Nephron progenitor cell (in vitro differentiated cells): ENCODE measurements at regions not wholly inside any gene's neighbourhood (a gene's known extent, or its start where the extent isn't known, plus 50 kb on each side); places are given as distances from the start of the nearest gene placed in this dataset.
"Not testable (repeated sequence)": the region's sequence is repeated elsewhere in the genome, so short reads cannot be mapped to it uniquely, and the experiment has no call there.

ENCODE experiments used
- DNase-seq: peaks from one replicate; pipeline ENCODE4 v3.0.0; 2021
- H3K27ac Mint-ChIP-seq: 2 replicates; pipeline ENCODE4 v1.8.0; 2021; ENCODE audit warnings: mild to moderate bottlenecking, moderate library complexity, mixed read lengths
- H3K27me3 Mint-ChIP-seq: 2 replicates; pipeline ENCODE4 v1.8.0; 2021; ENCODE audit warnings: mild to moderate bottlenecking, low read depth, mixed read lengths; ENCODE audit not compliant: poor library complexity
- H3K36me3 Mint-ChIP-seq: 2 replicates; pipeline ENCODE4 v1.8.0; 2021; ENCODE audit warnings: low read depth, mixed read lengths
- H3K4me1 Mint-ChIP-seq: 2 replicates; pipeline ENCODE4 v1.8.0; 2021; ENCODE audit warnings: mixed read lengths
- H3K4me3 Mint-ChIP-seq: 2 replicates; pipeline ENCODE4 v1.8.0; 2021; ENCODE audit warnings: mild to moderate bottlenecking, moderate library complexity, mixed read lengths
- H3K9me3 Mint-ChIP-seq: 2 replicates; pipeline ENCODE4 v1.8.0; 2021; ENCODE audit warnings: mild to moderate bottlenecking, moderate library complexity, mixed read lengths
- CTCF ChIP-seq: fragments of 200-600 bp; sonication (generic); IDR thresholded peaks from 2 replicates; pipeline ENCODE4 v1.5.0; 2021; ENCODE audit warnings: antibody characterized with exemption

DNA sequence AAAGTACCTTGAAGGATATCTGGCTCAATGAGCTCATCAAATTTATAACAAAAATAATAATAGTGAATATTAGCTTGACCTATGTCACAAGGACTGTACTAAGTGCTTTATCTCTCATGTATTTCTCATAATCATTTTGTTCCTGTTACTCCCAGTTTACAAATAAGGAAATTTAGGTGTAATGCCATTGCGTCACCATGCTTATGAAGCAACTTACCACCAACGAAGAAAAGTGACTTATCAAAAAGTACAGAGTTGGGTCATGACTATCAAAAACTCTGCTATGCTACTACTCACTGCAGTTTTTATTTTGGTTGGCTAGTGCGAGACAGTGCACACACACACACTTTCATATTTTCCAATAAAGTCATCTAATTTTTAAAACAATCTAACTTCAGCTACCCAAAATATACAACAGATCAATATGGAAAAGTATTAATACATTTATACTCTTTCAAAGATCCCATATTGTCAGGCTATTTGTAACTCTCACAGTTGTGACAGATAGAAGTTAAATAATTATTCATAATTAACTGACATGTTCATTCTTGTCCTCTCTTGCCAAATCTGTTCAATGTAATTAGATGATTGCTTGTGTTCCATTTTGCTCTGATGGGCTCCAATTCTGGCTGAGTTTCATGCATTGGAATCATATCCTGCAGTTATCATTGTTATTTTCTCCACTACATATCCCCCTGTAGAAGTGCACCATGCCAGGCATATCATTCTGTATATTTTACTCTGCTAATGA is 119.4 kb downstream of the KCNJ2 start:
- H3K36me3 Mint-ChIP-seq = no peaks in the 10 kb centered on the region
- no peak overlapping the region for H3K27ac Mint-ChIP-seq
- H3K9me3 Mint-ChIP-seq = peaks cover 14% of the 10 kb centered on the region
- no peaks in the 10 kb centered on the region for H3K4me1 Mint-ChIP-seq
- H3K4me3 Mint-ChIP-seq = no peak overlapping the region
- DNase-seq = no peak
- no peaks in the 10 kb centered on the region for H3K27me3 Mint-ChIP-seq
- TF ChIP-seq CTCF = no peak

- Mint-ChIP-seq H3K27me3 (no peaks in the 10 kb centered on the region), H3K27ac (no peak overlapping the region), H3K9me3 (peaks cover 8% of the 10 kb centered on the region), H3K4me3 (no peak overlapping the region), H3K4me1 (no peaks in the 10 kb centered on the region), H3K36me3 (no peaks in the 10 kb centered on the region)
- DNase-seq = no peak
- no peak for TF ChIP-seq CTCF
These were observed 121.4 kb downstream of the KCNJ2 start for GRCh38 chr17:70290770-70291169.

DNA sequence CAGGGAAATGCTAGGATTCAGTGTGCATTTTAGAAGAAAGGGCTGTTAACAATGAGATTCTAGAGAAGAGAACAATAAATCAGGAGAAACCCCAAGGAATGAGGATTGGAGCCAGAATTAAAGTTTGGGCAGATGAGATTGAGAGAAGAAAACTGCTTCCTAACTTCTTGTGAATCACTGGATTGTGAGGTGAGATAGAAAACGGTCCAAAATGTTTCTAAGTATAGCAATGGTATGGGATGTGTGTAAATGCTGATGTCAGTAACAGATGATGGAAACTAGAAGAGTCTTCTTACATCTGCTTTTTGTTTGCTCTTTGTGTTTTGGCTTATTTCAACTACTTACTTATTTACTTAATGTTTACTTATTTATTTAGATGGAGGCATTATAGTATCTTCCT is 123.0 kb downstream of the KCNJ2 start:
- no peak for TF ChIP-seq CTCF
- H3K27me3 Mint-ChIP-seq = no peaks in the 10 kb centered on the region

GRCh38 chr17:70293564-70294310 is 124.4 kb downstream of the KCNJ2 start:
- not testable (repeated sequence) for H3K27ac Mint-ChIP-seq, H3K4me3 Mint-ChIP-seq, H3K4me1 Mint-ChIP-seq, DNase-seq, H3K9me3 Mint-ChIP-seq, H3K27me3 Mint-ChIP-seq, H3K36me3 Mint-ChIP-seq

More for the DNA sequence above, 123.0 kb downstream of the KCNJ2 start:
- no peak overlapping the region for H3K27ac Mint-ChIP-seq
- DNase-seq = no peak
- H3K4me1 Mint-ChIP-seq = no peaks in the 10 kb centered on the region
- peaks cover 3% of the 10 kb centered on the region for H3K9me3 Mint-ChIP-seq
- H3K4me3 Mint-ChIP-seq = no peak overlapping the region
- no peaks in the 10 kb centered on the region for H3K36me3 Mint-ChIP-seq

DNA sequence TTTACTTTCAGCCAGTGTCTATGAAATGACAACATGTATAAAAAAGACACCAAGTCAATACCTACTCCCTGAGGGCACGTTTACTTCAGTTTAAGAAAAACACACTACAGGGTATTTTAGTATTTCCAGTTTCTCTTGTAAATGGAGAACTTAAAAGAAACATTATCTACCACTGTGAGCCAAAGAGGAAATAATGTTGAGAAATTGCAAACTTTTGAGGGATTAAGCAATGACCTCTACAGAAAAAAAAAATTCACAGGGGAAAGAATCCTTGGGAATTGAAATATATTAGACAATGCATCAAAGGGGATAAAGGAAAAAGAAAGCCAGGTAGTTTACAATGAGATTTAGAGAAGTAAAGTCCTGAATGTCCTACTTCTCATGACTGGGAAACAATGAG is 126.0 kb downstream of the KCNJ2 start:
- Mint-ChIP-seq H3K27ac (no peak overlapping the region), H3K9me3 (no peaks in the 10 kb centered on the region), H3K27me3 (no peaks in the 10 kb centered on the region), H3K4me3 (no peak overlapping the region), H3K4me1 (no peaks in the 10 kb centered on the region), H3K36me3 (no peaks in the 10 kb centered on the region)
- no peak for DNase-seq
- no peak for TF ChIP-seq CTCF

DNA sequence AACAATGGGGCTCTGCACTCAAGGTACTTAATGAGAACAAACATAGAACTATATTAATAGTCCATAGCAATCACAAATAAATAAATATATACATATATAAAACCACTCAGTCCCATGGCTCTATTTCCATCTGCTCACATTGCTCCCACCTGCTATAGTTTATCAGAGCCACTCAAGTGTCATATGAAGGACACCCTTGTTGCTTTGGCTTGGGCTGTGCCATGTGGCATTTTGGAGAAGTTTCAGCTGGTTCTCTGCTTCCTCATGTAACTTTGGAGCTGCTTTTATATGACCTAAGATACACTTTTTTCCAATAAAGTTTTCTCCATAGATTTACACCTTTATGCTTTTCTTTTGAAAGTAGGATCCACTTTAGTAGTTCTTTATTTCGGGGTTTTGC is 126.4 kb downstream of the KCNJ2 start:
- no peaks in the 10 kb centered on the region for H3K36me3 Mint-ChIP-seq

More for the DNA sequence above, 126.4 kb downstream of the KCNJ2 start:
- no peak for DNase-seq
- Mint-ChIP-seq H3K27me3 (no peaks in the 10 kb centered on the region), H3K9me3 (no peaks in the 10 kb centered on the region), H3K27ac (no peak overlapping the region), H3K4me3 (no peak overlapping the region), H3K4me1 (no peaks in the 10 kb centered on the region)
- no peak for TF ChIP-seq CTCF
